ENCODE measurements at regions not wholly inside any gene's neighbourhood (a gene's known extent, or its start where the extent isn't known, plus 50 kb on each side); places are given as distances from the start of the nearest gene placed in this dataset.

DNA sequence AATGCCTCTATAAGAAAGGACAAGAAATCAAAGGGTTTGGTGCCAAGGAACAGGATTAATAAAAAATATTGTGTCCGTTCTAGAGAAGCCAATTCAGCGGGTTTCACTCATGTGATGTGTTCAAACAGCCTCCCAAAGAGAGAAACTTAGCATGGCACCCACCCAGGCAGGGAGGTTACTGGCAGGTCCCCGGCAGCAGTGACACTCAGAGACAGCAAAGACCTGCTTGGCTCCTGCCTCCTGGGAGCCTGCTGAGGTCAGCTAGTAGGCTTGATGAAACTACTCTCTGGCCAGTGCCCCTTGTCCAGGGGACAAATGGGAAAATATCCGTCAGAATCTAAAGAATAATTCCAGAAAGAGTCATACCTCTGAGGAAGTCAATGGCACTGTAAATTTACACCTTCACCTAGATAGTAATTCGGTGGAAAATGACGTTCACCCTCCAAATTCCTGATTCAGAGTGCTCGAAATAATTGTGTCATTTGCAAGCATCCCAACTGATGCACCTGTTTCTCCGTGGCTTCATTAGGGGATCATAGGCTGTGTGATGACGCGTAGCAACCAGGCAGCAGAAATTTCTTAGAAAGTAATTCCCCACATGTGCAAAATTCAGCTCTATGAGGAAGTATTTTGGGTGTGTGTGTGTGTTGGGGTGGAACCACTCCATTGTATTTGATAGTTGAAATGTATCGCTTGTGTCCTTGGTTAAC is 481.5 kb upstream of the ZFHX3 start:
- ATAC-seq (no peak), DNase-seq (no peak)

DNA sequence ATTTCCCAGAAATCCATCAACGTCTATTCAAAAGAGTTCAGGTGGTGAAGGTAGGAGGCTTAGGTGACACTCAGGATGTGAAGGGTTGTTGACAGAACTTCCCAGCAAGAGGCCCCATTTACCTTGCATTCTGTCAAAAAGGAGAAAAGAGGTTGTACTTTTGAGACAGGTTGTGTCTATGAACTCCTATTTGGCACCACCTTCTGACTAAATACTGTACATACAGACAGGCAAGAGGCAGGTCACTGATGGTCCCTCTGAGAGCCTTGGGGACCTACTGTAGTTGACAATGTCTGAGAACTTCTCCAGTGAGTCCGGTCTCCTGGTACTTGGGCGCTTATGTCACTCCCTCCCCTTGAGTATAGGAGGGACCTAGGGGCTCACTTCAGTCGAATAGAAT is 479.3 kb upstream of the ZFHX3 start:
- ATAC-seq = no peak

GRCh38 chr16:73526011-73526804 is 478.3 kb upstream of the ZFHX3 start:
- ATAC-seq (no peak), DNase-seq (no peak)

More for the DNA sequence above, 479.3 kb upstream of the ZFHX3 start:
- DNase-seq = no peak

- DNase-seq (no peak), ATAC-seq (no peak)
These were observed 475.3 kb upstream of the ZFHX3 start for GRCh38 chr16:73523209-73523608.

DNA sequence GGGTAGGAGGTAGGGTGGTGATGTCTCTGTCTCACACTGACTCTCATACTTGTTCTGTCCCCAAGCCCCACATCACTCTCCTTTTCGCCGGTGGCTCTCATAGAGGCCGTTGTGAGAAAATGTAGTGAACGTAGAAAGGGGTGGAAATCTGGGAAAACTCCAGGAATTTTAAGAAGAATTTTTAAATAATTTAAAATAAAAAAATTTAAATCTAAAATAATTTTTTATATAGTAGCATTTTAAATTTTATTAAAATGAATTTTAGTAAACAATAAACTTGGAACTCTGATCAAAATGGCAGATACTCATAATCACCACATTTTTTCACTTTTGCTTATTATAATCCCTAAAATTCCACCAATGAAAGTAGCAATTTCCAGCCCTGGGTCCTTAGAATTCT is 473.6 kb upstream of the ZFHX3 start:
- no peak for ATAC-seq

GRCh38 chr16:73515616-73516015 is 467.7 kb upstream of the ZFHX3 start:
- no peak for ATAC-seq
- no peak for DNase-seq

More for the DNA sequence above, 473.6 kb upstream of the ZFHX3 start:
- DNase-seq = no peak

DNA sequence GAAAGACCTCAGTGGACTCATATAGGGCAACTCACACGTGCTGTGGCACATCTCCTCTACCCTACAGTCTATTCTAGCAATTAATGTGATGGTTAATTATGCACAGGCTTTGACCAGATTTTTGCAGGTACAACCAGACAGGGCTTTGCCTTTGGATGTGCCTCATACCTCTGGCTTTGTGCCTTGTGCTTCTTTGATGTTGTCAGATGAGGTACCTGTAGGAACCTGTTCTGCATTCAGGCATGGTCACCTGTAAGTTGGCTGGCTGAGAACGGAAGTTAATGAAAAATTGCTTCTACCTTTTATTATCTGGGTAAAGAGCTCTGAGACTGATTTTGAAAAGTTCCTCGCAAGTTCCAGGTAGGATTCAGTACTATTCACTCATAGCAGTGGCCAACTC is 462.9 kb upstream of the ZFHX3 start:
- ATAC-seq (no peak), DNase-seq (no peak)

GRCh38 chr16:73506568-73507056 is 458.7 kb upstream of the ZFHX3 start:
- DNase-seq (no peak), ATAC-seq (no peak)

DNA sequence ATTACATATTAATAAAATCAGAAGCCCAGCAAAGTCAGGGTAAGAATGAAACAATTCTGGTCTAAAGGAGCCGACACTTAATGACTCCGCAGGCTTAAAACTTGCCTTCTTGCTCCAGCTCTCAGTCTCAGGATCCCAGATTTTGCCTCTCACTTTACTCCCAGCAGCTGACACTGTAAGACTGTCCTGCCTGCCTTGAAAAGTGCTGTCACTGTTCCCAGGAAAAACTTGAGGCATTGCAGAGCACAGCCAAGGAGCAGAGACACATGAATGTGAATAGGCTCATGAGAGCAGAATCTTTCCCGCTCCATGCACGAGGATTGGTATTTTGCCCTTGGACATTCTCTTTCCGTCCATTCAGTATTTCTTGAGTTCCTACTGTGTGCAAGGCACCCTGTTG is 457.6 kb upstream of the ZFHX3 start:
- DNase-seq = no peak
- ATAC-seq = no peak

GRCh38 chr16:73504591-73505575 is 457.0 kb upstream of the ZFHX3 start:
- no peak for DNase-seq
- no peak for ATAC-seq

- ATAC-seq (no peak), DNase-seq (no peak)
These were observed 455.2 kb upstream of the ZFHX3 start for GRCh38 chr16:73503093-73503492.

GRCh38 chr16:73499276-73499675 is 451.3 kb upstream of the ZFHX3 start:
- no peak for ATAC-seq
- DNase-seq = no peak

GRCh38 chr16:73485880-73486279 is 438.0 kb upstream of the ZFHX3 start:
- DNase-seq (no peak), ATAC-seq (no peak)

GRCh38 chr16:73483934-73484711 is 436.2 kb upstream of the ZFHX3 start:
- ATAC-seq (no peak), DNase-seq (no peak)

DNA sequence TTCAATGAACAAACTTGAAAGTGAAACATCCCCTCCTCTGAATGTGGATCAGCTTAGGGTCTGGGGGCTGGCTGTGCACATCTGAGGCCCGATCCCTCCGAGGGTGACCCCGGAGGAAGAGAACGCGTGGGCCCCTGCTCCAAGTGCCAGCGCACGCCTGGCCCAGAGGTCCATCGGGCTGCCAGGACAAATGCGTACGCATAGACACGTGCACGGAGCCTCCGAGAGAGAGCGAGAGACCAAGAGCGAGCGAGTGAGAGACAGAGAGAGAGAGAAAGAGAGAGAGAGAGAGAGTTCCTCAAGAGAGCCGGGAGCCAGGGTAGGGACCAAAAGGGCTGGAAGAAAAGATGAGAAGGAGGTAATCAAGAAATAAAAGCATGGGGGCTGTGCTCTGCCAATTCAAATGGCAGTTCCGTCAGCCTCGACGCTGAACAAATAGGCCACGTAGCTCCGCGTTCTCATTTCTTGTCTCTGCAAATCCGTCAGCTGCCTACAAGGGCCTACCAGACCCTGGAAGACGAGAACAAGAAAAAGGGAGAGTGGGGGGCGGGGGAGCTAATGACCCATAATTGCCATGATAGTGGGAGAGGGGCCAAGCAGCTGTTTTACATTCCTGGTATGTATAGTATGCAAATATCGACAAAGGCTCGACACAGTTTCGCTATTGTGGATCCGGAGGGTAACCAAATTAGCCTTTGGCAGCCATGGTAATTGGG is 435.3 kb upstream of the ZFHX3 start:
- DNase-seq = no peak
- no peak for ATAC-seq

DNA sequence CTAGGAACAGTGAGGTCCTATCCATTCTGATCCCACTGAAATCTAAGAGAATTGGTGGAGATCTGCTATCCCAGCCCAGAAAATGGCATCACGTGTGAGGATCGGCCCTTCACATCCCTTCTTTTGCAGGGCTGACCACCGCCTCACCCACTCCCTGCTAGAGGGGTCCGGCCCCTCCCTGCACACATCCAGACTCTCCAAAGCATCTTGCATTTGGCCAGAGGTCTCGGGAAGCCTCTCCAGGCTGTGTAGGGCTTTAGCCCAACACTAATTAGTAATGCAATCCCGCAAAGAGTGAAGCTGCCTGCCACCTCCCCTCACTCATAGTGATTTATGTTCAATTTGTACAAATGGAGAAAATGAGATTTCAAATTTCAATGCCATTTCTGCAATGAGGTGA is 434.4 kb upstream of the ZFHX3 start:
- no peak for ATAC-seq

GRCh38 chr16:73480381-73480780 is 432.5 kb upstream of the ZFHX3 start:
- DNase-seq = no peak

More for the DNA sequence above, 434.4 kb upstream of the ZFHX3 start:
- no peak for DNase-seq

DNA sequence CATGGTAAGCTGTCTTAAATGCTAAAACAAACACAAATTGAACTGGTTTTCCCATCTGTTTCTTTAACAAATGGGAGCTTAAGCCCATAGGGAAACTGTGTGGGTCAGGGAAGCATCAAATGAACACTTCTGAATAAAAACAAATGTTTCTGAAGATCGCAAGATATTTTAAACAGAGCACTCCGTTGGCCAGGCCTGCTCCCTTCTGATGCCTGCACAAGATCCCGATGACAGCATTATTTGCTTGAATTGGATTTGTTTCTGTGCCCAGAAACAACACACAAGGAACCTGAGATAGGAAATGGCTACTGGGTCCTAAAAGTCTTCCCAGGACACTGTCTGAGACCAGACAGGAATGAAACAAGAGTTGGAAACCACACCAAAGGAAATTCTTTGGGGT is 425.8 kb upstream of the ZFHX3 start:
- ATAC-seq = no peak

More at GRCh38 chr16:73480381-73480780, 432.5 kb upstream of the ZFHX3 start:
- ATAC-seq = no peak

DNA sequence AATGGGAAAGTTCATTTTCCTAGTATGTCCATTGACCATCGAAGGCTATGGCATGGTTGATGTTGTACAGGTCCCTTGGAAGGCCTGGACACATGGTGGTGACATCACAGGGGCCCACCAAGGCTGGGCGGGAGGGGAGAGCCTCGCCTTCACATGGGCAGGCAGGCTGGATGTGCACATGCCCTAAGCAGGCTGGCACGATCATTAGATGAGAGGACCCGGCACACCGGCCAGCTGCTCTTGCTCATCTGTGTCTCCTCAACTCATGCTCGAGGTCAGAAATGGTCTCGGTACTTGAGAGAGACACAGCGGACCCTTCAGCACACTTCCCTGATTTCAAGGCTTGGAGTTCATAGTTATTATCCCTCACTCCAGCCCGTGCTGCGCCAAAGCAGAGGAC is 416.9 kb upstream of the ZFHX3 start:
- DNase-seq = no peak
- no peak for ATAC-seq

More for the DNA sequence above, 425.8 kb upstream of the ZFHX3 start:
- DNase-seq = no peak

- no peak for DNase-seq
- no peak for ATAC-seq
These were observed 411.7 kb upstream of the ZFHX3 start for GRCh38 chr16:73459586-73459985.

DNA sequence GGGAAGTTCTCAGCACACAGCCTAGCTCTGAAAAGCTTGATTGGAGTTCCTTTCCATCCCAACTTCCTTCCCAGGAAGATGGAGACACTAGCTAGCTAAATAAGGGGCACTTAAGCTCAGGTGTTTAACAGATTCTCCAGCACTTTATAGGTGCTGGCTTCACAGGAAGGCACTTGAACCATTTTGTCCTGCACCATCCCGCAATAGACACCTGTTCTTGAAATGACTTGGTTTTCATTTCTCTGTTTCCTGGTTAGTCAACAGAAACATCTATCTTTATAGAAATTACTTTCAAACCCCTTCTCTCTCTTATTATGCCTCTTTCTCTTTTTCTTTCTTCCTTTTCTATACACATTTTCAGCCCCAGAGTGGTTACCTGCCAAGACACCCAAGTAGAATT is 409.9 kb upstream of the ZFHX3 start:
- ATAC-seq (no peak), DNase-seq (no peak)
